NB4 (cell line): ENCODE measurements at regions not wholly inside any gene's neighbourhood (a gene's known extent, or its start where the extent isn't known, plus 50 kb on each side); places are given as distances from the start of the nearest gene placed in this dataset.

Source experiments
- POLR2A ChIP-seq: IDR thresholded peaks from 2 replicates; pipeline ENCODE4 v1.6.1; 2011; ENCODE audit warnings: mild to moderate bottlenecking; ENCODE audit not compliant: insufficient read length; ENCODE audit errors: extremely low read depth
- TF ChIP-seq, protein P1 (sequence below): IDR thresholded peaks from one replicate; pipeline ENCODE4 v1.5.1; 2012; ENCODE audit warnings: low read depth, low read length

DNA sequence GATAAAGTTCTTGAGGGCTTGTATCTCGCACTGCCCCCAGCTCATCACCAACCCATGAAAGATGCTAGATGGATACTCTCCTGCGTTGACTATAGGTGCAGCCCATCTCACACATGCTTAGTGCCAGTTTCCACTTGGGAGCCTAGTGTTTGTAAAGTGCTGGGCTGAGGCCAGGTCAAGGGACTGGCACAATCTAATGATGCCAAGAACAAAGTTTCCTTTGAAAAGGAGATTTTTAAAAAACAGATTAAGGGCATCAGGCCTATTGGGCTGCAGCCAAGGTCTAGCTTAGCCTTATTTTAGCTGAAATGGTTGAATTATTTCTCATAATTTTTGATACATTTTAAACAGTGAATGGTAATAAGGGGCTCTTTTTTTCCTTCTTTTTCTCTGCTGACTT lies 259.0 kb downstream of the ADRA2A start:
- TF ChIP-seq, protein P1, sequence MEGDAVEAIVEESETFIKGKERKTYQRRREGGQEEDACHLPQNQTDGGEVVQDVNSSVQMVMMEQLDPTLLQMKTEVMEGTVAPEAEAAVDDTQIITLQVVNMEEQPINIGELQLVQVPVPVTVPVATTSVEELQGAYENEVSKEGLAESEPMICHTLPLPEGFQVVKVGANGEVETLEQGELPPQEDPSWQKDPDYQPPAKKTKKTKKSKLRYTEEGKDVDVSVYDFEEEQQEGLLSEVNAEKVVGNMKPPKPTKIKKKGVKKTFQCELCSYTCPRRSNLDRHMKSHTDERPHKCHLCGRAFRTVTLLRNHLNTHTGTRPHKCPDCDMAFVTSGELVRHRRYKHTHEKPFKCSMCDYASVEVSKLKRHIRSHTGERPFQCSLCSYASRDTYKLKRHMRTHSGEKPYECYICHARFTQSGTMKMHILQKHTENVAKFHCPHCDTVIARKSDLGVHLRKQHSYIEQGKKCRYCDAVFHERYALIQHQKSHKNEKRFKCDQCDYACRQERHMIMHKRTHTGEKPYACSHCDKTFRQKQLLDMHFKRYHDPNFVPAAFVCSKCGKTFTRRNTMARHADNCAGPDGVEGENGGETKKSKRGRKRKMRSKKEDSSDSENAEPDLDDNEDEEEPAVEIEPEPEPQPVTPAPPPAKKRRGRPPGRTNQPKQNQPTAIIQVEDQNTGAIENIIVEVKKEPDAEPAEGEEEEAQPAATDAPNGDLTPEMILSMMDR, result no peak
- no peak for TF ChIP-seq POLR2A
